Upper lobe of left lung (tissue), 4 donors: ENCODE measurements at regions not wholly inside any gene's neighbourhood (a gene's known extent, or its start where the extent isn't known, plus 50 kb on each side); places are given as distances from the start of the nearest gene placed in this dataset.

Source experiments
- EP300 ChIP-seq, 4 donors: sonication (generic); formaldehyde crosslinking; IDR thresholded peaks; one replicate each; pipeline ENCODE4 v1.5.1; 2017; ENCODE audit warnings: antibody characterized with exemption in 4 of 4, control low read depth in 2 of 4
- POLR2A ChIP-seq, 4 donors: fragments of 450-650 bp; IDR thresholded peaks; one replicate each; pipeline ENCODE4 v1.5.1; 2016 to 2017; ENCODE audit warnings: antibody characterized with exemption in 4 of 4, mild to moderate bottlenecking in 2 of 4
- POLR2AphosphoS5 ChIP-seq, 2 donors: sonication (generic); formaldehyde crosslinking; IDR thresholded peaks; one replicate each; pipeline ENCODE4 v1.5.1; 2017; ENCODE audit warnings: antibody characterized with exemption in 2 of 2
- TF ChIP-seq, protein P1 (sequence below), 6 experiments: fragments of 450-650 bp in 4 of 6; fragments of 200-600 bp in 2 of 6; sonication (generic) in 2 of 6; IDR thresholded peaks; one replicate each; pipeline ENCODE4 v1.5.1; 2016 to 2019; ENCODE audit warnings: antibody characterized with exemption in 6 of 6

DNA sequence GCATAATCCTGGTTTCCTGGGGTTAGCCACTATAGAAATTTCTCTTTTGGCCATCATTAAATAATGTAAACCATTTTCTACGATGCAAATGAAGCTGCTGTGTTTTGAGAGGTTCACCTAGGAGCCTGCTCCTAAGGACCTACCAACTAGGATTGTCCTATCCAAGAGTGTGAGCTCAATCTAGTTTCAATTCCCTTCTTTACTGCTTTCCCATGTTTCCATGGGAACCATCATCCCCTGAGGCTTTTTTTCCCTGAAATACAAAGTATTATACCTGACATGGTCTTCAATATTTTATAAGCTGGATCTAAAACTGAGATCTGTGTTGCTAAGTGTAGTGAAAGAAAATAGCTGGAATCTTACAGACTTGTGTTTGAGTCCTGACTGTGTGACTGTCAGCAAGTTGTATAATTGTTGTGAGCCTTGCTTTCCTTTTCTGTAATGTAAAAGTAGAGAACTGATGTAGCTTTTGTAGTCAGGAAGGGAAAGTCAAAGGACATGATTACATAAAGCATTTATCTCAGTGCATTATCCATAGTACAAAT is 453.2 kb downstream of the PRR16 start:
- TF ChIP-seq POLR2A (IDR thresholded peaks at IDR 0.05): no peak
- TF ChIP-seq, protein P1, sequence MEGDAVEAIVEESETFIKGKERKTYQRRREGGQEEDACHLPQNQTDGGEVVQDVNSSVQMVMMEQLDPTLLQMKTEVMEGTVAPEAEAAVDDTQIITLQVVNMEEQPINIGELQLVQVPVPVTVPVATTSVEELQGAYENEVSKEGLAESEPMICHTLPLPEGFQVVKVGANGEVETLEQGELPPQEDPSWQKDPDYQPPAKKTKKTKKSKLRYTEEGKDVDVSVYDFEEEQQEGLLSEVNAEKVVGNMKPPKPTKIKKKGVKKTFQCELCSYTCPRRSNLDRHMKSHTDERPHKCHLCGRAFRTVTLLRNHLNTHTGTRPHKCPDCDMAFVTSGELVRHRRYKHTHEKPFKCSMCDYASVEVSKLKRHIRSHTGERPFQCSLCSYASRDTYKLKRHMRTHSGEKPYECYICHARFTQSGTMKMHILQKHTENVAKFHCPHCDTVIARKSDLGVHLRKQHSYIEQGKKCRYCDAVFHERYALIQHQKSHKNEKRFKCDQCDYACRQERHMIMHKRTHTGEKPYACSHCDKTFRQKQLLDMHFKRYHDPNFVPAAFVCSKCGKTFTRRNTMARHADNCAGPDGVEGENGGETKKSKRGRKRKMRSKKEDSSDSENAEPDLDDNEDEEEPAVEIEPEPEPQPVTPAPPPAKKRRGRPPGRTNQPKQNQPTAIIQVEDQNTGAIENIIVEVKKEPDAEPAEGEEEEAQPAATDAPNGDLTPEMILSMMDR (IDR thresholded peaks at IDR 0.05): no peak
- no peak for TF ChIP-seq EP300 (IDR thresholded peaks at IDR 0.05)
- TF ChIP-seq POLR2AphosphoS5 (IDR thresholded peaks at IDR 0.05): no peak
